ENCODE measurements at regions not wholly inside any gene's neighbourhood (a gene's known extent, or its start where the extent isn't known, plus 50 kb on each side); places are given as distances from the start of the nearest gene placed in this dataset.

DNA sequence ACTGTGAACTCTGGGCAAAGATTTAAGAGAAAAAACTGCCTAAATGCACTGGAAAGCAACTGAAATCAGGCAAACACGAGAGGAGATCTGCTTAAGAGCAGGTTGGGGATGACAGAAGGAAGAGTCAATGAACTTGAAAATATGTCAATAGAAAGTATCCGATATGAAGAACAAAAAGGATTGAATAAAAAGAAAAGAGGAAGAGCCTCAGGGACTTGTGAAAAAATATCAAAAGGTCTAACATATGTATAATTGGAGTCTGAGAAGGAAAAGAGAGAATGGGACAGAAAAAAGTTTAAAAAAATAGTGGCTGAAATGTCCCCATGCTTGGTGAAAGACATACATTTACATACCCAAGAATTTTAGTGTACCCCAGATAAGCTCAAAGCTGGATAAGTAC lies 195.5 kb downstream of the COPRS start:
- TF ChIP-seq, protein P1, sequence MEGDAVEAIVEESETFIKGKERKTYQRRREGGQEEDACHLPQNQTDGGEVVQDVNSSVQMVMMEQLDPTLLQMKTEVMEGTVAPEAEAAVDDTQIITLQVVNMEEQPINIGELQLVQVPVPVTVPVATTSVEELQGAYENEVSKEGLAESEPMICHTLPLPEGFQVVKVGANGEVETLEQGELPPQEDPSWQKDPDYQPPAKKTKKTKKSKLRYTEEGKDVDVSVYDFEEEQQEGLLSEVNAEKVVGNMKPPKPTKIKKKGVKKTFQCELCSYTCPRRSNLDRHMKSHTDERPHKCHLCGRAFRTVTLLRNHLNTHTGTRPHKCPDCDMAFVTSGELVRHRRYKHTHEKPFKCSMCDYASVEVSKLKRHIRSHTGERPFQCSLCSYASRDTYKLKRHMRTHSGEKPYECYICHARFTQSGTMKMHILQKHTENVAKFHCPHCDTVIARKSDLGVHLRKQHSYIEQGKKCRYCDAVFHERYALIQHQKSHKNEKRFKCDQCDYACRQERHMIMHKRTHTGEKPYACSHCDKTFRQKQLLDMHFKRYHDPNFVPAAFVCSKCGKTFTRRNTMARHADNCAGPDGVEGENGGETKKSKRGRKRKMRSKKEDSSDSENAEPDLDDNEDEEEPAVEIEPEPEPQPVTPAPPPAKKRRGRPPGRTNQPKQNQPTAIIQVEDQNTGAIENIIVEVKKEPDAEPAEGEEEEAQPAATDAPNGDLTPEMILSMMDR (IDR thresholded peaks at IDR 0.05 in 4 of 5, conservative IDR thresholded peaks at IDR 0.05 in 1 of 5): no peak
- TF ChIP-seq POLR2A (IDR thresholded peaks at IDR 0.05): no peak

All from gastrocnemius medialis (tissue), 4 donors.